Upper lobe of left lung (tissue), 4 donors: ENCODE measurements at regions not wholly inside any gene's neighbourhood (a gene's known extent, or its start where the extent isn't known, plus 50 kb on each side); places are given as distances from the start of the nearest gene placed in this dataset.

ENCODE experiments used
- EP300 ChIP-seq, 4 donors: sonication (generic); formaldehyde crosslinking; IDR thresholded peaks; one replicate each; pipeline ENCODE4 v1.5.1; 2017; ENCODE audit warnings: antibody characterized with exemption in 4 of 4, control low read depth in 2 of 4
- POLR2A ChIP-seq, 4 donors: fragments of 450-650 bp; IDR thresholded peaks; one replicate each; pipeline ENCODE4 v1.5.1; 2016 to 2017; ENCODE audit warnings: antibody characterized with exemption in 4 of 4, mild to moderate bottlenecking in 2 of 4
- TF ChIP-seq, protein P1 (sequence below), 6 experiments: fragments of 450-650 bp in 4 of 6; fragments of 200-600 bp in 2 of 6; sonication (generic) in 2 of 6; IDR thresholded peaks; one replicate each; pipeline ENCODE4 v1.5.1; 2016 to 2019; ENCODE audit warnings: antibody characterized with exemption in 6 of 6

DNA sequence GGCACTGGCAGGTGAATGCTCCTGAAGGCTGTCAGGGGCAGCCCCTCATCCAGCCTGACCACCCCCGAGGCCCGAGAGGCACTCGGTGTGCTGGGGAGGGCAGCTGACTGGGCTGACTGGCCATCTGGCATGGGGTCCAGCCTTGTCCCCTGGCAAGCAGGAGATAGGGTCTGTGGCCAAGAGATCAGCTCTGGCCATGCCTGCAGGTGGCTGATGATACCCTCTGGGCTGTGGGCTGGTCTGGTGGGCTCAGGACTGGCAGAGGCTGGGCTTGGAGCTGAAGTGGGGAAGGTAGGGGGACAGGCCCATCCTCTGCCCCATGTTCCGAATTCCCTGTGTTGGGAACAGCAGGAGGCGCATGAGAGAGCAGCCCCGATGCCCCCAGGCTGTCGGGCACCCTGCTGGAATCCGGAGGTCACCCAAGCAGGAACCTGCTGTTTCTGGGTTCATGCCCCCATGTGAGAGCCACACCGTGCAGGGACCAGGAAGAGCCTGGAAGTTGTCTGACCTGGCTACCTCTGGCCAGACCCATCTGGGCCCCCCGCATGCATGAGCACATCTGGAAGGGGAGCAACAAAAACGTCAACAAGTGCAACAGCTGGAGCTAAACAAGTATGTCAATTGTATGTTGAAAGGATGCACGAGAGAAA is 527.0 kb downstream of the TBC1D22A start:
- TF ChIP-seq EP300 (IDR thresholded peaks at IDR 0.05), result no peak
- no peak for TF ChIP-seq POLR2A (IDR thresholded peaks at IDR 0.05)
- TF ChIP-seq, protein P1, sequence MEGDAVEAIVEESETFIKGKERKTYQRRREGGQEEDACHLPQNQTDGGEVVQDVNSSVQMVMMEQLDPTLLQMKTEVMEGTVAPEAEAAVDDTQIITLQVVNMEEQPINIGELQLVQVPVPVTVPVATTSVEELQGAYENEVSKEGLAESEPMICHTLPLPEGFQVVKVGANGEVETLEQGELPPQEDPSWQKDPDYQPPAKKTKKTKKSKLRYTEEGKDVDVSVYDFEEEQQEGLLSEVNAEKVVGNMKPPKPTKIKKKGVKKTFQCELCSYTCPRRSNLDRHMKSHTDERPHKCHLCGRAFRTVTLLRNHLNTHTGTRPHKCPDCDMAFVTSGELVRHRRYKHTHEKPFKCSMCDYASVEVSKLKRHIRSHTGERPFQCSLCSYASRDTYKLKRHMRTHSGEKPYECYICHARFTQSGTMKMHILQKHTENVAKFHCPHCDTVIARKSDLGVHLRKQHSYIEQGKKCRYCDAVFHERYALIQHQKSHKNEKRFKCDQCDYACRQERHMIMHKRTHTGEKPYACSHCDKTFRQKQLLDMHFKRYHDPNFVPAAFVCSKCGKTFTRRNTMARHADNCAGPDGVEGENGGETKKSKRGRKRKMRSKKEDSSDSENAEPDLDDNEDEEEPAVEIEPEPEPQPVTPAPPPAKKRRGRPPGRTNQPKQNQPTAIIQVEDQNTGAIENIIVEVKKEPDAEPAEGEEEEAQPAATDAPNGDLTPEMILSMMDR (IDR thresholded peaks at IDR 0.05), result no peak
